HG02759 (cell line): ENCODE measurements at regions not wholly inside any gene's neighbourhood (a gene's known extent, or its start where the extent isn't known, plus 50 kb on each side); places are given as distances from the start of the nearest gene placed in this dataset.

Source experiments
- ATAC-seq: cut with Tn5 transposase; IDR thresholded peaks from one replicate; pipeline ENCODE4 v1.9.1; 2021; ENCODE audit warnings: mild to moderate bottlenecking, moderate library complexity; ENCODE audit not compliant: unreplicated experiment

DNA sequence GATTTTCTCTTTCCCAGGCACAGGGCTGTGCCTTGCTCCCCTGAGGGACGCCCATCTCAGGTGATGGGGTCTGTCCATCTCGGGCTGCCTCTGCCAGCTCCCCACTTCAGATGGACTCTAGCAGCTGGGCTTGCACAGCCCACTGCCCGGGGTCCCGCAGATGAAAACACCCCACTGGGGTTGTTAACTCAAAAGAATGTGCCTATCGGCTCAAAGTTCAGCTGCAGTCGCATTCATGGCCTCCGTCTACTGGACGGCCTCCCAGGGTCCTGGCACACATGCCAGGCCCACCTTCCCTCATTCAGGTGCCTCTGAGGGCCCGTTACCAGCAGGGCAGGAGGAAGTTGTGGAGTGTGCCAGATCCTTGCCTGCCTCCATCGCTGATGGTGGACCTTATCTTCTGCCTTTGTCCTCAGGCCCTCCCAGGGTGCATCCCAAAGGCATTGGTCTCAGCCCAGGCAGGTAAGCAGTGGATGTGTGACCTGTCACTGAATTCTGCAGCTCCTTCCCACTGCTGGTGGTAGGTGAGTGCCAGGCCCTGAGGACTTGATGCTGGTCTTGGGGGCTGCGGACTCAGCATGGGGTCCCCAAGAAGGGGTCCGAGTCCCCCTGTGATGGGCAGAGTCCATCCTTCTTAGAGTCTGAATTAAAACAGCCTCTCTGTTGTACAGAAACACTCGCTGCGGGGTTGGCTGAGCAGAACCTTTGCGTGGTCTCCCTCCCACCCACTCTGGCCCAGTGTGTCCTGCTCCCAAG is 324.6 kb upstream of the DIO3 start:
- ATAC-seq, result no peak

DNA sequence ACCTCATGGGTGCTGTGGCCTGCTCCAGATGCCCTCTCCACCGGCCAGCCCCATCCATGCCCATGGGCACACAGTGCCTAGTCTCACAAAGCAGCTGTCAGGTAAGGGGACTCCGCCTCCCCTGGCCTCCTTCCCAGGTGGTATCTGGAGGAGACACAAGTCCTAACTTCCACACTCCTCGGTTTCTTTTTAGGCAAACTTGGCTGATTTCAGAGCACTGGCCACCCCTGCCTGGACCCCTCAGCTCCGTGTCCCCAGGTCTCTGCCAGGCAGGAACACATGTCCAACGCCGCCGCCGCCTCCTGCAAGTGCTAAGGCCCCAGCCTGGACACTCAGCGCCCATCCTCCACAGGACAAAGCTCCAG is 324.1 kb upstream of the DIO3 start:
- no peak for ATAC-seq

DNA sequence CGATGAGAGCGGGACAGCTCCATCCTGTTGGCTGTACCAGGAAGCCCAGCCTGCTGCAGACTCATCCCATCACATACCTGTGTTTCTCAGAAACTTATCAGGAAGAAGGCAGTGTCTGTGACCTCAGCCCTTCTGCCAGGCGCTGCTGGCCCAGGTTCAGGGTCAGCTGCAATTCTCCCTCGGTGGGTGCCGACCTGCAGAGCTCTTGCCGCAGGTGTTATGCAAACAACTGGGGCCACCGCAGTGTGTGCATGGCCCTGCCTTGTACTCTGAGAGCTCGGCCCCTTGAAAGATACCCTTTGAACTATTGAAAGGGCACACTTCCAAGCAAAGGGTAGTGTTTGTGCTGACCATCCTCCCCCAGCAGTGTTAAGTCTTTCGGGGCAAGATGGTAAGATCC is 322.2 kb upstream of the DIO3 start:
- no peak for ATAC-seq

GRCh38 chr14:101241147-101241546 is 320.1 kb upstream of the DIO3 start:
- no peak for ATAC-seq

DNA sequence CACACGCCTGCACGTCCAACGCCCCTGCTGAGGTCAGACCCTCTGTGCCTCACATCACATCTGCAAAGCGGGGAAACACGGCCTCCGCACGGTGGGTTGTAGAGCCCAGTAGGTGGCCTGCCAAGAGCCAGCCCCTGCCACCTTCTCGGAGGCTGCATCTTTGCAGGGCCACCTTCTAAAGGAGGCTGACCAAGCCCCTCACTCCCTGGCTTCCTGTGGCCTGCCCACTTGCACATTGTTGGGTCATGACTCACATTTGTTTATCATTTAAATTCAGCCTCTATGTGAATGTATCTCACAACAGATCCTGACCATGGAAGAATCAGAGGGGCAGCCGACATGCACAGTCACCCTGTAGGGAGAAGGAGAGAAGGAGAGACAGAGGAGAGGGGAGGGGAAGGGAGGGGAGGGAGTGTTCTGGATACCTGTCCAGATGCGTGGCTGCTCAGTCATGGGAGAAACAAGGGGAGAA is 319.5 kb upstream of the DIO3 start:
- no peak for ATAC-seq

- no peak for ATAC-seq
Observed at GRCh38 chr14:101242442-101243385, 318.6 kb upstream of the DIO3 start.

DNA sequence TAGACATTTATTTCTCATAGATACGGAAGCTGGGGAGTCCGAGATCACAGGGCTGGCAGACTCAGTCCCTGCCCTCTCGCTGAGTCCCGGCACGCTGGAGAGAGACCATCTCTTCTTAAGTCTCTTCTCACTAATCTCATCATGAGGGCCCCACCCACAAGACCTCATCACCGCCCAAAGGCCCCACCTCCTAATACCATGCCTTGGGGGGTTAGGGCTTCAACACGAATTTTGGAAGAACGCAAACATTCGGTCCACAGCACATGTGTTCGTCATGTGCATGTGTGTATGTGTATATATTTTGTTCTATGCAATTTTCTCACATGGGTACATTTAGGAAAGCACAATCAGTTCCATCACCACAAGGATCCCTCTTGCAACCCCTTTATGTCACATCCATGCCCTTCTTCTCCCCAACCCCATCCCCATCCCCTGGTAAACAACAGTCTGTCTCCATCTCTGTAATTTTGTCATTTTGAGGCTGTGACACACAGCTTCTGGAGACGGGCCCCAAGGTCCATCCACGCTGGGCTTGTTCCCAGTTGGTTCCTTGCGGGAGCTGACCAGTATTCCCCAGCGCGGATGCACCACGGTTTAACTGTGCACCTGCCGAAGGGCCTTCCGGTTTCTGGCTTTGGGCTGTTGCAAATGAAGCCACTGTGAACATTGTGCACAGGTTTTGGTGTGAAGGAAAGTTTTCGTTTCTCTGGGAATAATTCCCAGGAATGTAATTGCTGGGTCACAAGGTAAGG is 317.5 kb upstream of the DIO3 start:
- no peak for ATAC-seq

DNA sequence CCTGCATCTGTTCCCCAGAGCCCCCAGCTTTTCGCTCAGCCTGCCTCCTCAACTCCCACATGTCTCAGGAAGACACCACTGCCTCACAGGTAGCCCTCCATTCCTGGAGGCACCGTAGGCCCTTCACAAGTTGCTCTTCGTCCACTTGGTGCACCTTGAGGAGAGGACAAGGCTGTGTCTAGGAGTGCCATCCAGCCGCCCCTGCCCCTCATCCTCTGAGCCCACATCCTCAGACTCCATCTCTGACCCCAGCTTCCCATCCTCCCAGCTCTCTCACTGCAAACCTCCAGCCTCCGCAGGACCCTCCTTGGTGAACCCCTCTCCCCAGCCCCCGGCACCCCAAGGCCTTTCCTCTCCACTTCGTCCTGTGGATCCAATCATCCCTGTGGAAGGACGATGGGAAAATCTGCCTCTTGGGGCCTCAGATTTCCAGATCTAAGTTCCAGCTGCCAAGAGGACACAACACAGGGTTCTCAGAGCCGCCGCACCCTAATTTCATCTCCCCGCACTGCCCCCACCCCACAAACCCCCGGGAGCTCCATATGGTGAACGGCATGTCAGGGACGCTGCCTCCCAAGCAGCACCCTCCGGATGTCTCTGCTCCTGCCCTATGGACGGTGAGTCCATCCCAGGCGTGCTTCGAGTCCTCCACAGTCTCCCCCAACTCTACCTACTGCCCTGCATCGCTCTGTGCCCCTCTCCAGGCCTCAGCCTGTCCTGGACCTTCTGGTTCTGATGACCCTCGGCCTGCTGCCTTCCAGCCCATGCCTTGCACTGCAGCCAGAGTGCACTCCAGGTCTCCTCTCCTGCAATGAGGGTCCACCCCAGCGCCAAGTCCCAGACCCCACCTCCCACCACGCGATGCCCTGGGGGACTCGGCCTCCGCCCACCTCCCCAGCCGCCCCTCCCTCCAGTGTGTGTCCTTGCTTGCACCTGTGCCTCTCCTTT is 314.1 kb upstream of the DIO3 start:
- no peak for ATAC-seq

- no peak for ATAC-seq
Observed at GRCh38 chr14:101247842-101248725, 313.2 kb upstream of the DIO3 start.

- ATAC-seq, result no peak
Observed at GRCh38 chr14:101248840-101249675, 312.2 kb upstream of the DIO3 start.

DNA sequence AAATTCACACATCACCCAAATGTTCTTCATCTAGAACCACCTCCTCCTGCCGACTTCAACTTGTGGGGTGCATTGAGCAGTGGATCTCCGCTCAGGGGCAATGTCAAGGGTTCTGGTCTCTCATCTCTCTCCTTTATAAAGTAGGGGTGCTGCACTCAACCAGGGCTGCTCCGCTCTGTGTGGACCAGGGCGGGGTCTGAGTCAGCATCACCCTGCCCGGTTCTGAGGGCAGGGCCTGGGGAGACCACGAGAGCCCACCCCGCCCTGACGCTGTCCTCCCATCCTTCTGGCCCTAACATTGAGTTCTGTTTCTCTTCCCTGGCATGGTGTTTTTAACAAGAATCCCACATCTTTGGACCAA is 311.6 kb upstream of the DIO3 start:
- no peak for ATAC-seq

GRCh38 chr14:101250336-101250947 is 310.9 kb upstream of the DIO3 start:
- no peak for ATAC-seq

DNA sequence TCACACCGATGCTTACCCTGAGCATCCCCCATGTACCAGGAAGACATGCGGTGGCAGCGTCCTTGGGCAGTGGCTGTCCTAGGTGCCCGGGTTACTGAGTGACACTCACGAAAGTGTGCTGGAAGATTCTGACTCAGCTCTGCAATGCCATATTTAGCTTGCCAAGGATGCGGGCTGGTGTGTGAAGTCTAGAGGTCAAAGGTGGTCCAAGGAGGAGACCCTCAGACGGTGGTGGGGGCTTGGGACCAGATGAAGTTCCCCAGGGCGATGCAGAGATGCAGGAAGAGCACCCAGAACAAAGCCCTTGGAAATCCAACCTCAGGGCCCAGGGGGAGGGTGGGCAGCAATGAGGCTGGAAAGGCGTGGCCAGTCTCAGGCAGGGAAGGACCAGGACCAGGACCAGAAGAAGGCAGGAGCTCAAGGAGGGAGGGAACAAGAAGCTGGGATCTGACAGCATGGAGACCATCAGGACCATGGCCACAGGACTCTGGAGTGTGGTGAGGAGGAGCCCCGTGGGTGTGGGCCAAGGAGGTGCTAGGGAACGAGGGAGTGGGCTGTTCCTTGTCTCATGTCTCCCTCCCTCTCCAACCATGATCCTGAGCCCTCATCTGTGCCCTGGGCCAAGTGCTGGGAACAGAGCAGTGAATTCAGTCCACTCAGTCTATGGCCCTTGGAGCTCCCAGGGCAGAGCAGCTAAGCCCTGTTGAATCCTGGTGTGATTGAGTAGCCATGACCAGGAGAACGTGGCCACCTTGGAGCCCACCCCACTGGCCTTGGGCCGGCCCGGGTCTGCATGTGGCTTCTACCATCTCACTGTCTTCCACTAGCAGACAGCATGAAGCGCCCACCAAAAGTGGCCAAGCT is 310.1 kb upstream of the DIO3 start:
- ATAC-seq, result no peak

GRCh38 chr14:101251812-101252442 is 309.4 kb upstream of the DIO3 start:
- no peak for ATAC-seq

- ATAC-seq, result no peak
Observed at GRCh38 chr14:101252443-101253214, 308.7 kb upstream of the DIO3 start.

- no peak for ATAC-seq
Observed at GRCh38 chr14:101253948-101254347, 307.3 kb upstream of the DIO3 start.
